ENCODE measurements at regions not wholly inside any gene's neighbourhood (a gene's known extent, or its start where the extent isn't known, plus 50 kb on each side); places are given as distances from the start of the nearest gene placed in this dataset.

DNA sequence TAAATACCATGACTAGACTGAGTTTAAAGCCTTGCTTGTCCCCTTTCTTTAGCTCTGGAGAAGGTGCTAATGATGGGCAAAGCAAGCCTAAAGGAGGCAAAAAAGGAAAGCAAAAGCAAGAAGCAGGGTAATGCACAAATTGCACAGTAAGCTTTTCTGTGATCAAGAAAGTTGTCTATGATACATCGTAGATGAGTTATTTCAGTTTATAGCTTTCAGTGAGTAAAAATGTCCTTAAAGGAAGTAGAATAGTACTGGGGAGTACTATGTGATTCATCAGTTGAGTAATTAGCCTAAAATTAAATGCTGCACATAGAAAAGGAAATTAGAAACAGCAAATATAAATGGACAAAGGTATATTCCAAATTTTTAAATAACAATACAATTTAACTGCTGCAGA is 50.2 kb upstream of the PDE5A start:
- no peaks in the 10 kb centered on the region for H3K36me3 ChIP-seq (ENCODE audit: insufficient read depth, low read length)
- H3K4me1 ChIP-seq (ENCODE audit: insufficient read depth, low read length), result no peaks in the 10 kb centered on the region
- H3K9ac ChIP-seq (ENCODE audit: low read depth, low read length), result no peak overlapping the region
- no peaks in the 10 kb centered on the region for H3K9me3 ChIP-seq (ENCODE audit: control insufficient read depth, insufficient read depth, low read length)
